ENCODE measurements at regions not wholly inside any gene's neighbourhood (a gene's known extent, or its start where the extent isn't known, plus 50 kb on each side); places are given as distances from the start of the nearest gene placed in this dataset.
"Not testable (repeated sequence)": the region's sequence is repeated elsewhere in the genome, so short reads cannot be mapped to it uniquely, and the experiment has no call there.

DNA sequence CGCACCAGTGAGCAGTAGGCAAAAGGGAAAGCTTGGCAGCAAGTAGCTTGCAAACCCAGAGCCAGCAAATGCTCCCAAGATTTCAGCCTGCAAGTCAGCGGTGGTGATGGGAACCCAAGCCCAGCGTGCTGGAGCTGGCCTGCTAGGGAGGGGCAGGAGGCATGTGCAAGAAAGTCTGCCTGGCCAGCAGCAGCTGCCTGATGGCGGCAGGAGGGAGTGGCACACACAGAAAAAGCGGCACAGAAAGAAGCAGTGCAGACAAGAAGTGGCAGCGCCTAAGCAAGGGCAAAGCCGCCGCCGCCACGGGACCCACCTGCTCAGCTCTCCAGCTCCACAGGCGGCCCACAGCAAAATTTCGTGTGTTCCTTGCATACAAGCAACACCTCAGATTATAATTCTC, 1206.5 kb upstream of the PABPC4L start:
- Mint-ChIP-seq H3K27me3 (ENCODE audit: low read depth) (no peaks in the 10 kb centered on the region), H3K36me3 (ENCODE audit: low read depth) (no peaks in the 10 kb centered on the region), H3K27ac (no peak overlapping the region), H3K4me1 (ENCODE audit: low read depth) (no peaks in the 10 kb centered on the region), H3K9me3 (peaks cover 18% of the 10 kb centered on the region), H3K4me3 (no peak overlapping the region)
- no peak for DNase-seq (ENCODE audit: low spot score)

DNA sequence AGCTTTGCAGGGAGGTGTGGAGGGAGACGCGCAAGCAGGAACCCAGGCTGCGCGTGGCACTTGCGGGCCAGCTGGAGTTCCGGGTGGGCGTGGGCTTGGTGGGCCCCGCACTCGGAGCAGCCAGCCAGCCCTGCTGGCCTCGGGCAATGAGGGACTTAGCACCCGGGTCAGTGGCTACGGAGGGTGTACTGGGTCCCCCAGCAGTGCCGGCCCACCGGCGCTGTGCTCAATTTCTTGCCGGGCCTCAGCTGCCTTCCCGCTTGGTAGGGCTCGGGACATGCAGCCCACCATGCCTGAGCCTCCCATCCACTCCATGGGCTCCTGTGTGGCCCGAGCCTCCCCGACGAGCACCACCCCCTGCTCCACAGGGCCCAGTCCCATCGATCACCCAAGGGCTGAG, 1205.0 kb upstream of the PABPC4L start:
- H3K36me3 Mint-ChIP-seq (ENCODE audit: low read depth); H3K4me1 Mint-ChIP-seq (ENCODE audit: low read depth); H3K27me3 Mint-ChIP-seq (ENCODE audit: low read depth); DNase-seq (ENCODE audit: low spot score); H3K4me3 Mint-ChIP-seq; H3K27ac Mint-ChIP-seq: not testable (repeated sequence)
- peaks cover 14% of the 10 kb centered on the region for H3K9me3 Mint-ChIP-seq

DNA sequence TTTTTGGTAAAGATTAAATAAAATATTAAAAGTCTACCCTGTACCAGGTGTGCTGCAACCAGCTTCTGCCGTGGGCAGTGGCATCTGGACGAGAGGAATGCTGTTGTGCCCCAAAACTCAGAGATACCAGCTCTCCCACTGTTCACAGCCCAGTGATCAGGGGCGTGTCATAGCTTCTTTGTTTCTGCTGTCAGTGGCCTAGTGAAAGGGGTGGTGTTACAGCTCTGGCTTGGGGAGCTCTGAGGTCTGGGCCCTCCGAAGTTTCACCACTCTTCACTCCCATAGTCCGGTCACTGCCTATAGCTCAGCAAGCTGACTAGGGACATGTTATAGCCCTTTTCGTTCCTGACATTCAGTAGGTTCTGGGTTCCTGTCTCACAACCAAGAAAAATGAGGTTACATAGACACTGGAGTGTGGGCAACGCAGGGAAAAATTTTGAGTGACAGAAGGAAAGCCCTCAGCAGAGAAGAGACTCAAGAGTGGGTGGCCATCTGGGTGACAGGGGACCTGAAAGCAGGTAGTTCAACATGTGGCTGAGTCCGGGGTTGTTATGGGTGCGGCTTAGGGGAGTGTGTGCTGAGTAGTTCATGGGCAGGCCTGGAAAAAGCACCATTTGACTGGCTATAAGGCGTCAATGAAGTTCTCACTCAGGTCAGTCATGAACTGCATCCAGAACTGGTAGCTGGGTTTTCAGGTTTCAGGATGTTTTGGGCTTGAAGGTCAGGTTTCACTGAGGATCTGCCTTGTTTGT, 1184.4 kb upstream of the PABPC4L start:
- Mint-ChIP-seq H3K36me3 (ENCODE audit: low read depth) (no peaks in the 10 kb centered on the region), H3K27me3 (ENCODE audit: low read depth) (no peaks in the 10 kb centered on the region), H3K4me1 (ENCODE audit: low read depth) (no peaks in the 10 kb centered on the region), H3K27ac (no peak overlapping the region), H3K9me3 (peaks cover 8% of the 10 kb centered on the region), H3K4me3 (no peak overlapping the region)
- DNase-seq (ENCODE audit: low spot score), result no peak

DNA sequence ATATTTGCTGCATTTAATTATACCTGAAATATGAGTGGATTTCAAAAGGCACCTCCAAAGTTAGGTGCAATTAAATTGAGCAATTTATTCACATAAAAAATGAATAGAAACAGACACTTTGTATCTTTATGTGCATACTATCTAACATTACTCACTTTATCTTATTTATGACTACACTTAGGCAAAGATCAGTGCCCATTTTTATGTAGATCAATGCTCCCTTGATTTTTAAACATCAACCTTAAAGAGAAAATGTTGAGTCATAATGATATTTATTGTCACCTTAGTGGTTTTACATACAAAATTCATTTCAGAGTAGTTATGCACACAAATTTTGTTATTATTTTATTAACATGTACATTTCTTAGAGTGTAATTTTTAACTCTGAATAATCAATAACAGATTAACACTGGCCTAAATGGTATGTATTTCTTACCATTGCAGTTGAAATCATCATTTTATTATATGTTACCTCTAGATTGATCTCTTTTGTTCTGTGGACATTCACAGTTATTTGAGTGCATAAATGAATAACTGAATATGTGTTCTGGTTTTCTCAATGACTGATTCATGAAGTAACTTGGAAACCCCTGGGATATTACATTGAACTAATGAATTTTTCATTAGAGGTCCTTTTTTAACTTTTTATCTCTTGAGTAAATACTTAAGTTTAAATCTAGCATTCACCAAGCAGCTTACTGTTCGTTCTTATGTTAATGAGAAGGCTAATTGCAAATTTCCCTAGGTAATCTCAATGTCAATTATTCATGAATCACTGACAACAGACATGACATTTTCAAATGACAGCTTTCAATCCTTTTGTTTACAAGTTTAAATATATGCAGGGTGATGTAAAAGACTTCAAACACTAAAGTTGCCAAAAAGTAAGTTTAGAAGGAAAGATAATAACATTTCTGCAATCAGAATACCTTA, 1182.0 kb upstream of the PABPC4L start:
- H3K4me3 Mint-ChIP-seq, result no peak overlapping the region
- H3K27me3 Mint-ChIP-seq (ENCODE audit: low read depth), result no peaks in the 10 kb centered on the region
- H3K9me3 Mint-ChIP-seq, result peaks cover 18% of the 10 kb centered on the region
- no peaks in the 10 kb centered on the region for H3K36me3 Mint-ChIP-seq (ENCODE audit: low read depth)
- DNase-seq (ENCODE audit: low spot score), result no peak
- H3K4me1 Mint-ChIP-seq (ENCODE audit: low read depth), result no peaks in the 10 kb centered on the region
- H3K27ac Mint-ChIP-seq, result no peak overlapping the region

DNA sequence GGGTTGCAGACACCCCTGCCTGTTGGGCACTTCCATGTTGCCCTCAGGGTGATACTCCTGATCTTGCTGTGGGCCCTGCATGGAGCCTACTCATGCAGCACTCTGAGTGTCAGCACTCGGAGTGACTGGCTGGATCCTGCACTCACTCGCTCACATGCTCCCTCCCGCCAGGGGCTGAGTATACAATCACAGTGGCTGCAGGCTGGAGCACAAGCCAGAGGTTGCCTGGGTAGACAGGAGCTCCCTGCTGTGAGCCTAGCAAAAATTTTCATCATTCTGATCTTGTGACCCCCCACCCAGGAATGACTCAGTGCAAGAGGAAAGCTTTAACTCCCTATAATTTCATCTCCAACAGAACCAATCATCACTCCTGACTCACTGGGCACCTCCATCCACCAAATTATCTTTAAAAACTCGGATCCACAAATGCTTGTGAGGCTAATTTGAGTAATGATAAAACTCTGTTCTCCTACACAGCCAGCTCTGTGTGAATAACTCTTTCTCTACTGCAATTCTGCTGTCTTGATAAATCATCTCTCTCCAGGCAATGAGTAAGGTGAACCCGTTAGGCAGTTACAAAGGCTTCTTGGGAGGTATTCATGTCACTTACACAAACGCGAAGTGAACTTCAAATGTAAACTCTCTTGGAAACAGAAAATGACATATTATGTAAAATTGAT, 1180.8 kb upstream of the PABPC4L start:
- DNase-seq (ENCODE audit: low spot score), result no peak
- H3K27ac Mint-ChIP-seq, result no peak overlapping the region
- no peaks in the 10 kb centered on the region for H3K27me3 Mint-ChIP-seq (ENCODE audit: low read depth)
- H3K36me3 Mint-ChIP-seq (ENCODE audit: low read depth), result no peaks in the 10 kb centered on the region
- no peaks in the 10 kb centered on the region for H3K4me1 Mint-ChIP-seq (ENCODE audit: low read depth)
- H3K9me3 Mint-ChIP-seq, result peaks cover 27% of the 10 kb centered on the region
- H3K4me3 Mint-ChIP-seq, result no peak overlapping the region

DNA sequence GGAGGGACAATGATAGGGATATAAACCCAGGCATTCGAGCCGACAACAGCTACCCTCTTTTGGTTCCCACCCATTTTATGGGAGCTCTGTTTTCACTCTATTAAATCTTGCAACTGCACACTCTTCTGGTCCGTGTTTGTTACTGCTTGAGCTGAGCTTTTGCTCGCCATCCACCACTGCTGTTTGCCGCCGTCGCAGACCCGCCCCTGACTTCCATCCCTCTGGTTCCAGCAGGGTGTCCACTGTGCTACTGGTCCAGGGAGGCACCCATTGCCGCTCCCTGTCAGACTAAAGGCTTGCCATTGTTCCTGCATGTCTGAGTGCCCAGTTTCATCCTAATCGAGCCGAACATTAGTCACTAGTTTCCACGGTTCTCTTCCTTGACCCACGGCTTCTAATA, 1170.5 kb upstream of the PABPC4L start:
- Mint-ChIP-seq H3K4me3 (no peak overlapping the region), H3K9me3 (peaks cover 22% of the 10 kb centered on the region), H3K36me3 (ENCODE audit: low read depth) (no peaks in the 10 kb centered on the region), H3K4me1 (ENCODE audit: low read depth) (no peaks in the 10 kb centered on the region), H3K27me3 (ENCODE audit: low read depth) (no peaks in the 10 kb centered on the region), H3K27ac (no peak overlapping the region)
- no peak for DNase-seq (ENCODE audit: low spot score)

DNA sequence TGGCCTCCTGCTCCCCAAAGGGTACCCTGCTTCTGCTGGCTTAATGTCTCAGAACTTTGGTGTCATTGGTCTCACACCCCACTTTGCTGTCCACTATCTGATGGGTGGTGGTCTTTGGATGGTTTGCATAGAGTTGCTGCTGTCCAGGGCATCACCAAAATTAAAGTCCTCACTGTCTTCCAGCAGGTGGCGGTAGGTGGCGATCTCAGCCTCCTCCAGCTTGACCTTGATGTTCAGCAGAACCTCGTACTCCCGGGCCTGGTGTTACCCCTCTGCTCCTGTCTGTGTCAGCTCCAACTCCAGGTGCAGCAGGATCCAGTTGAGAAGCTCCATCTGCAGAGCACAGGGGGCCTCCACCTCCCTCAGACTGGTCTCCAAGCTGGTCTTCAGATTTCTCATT, 1169.5 kb upstream of the PABPC4L start:
- no peak for DNase-seq (ENCODE audit: low spot score)
- H3K9me3 Mint-ChIP-seq, result peaks cover 12% of the 10 kb centered on the region
- no peaks in the 10 kb centered on the region for H3K36me3 Mint-ChIP-seq (ENCODE audit: low read depth)
- no peaks in the 10 kb centered on the region for H3K4me1 Mint-ChIP-seq (ENCODE audit: low read depth)
- no peak overlapping the region for H3K27ac Mint-ChIP-seq
- H3K27me3 Mint-ChIP-seq (ENCODE audit: low read depth), result no peaks in the 10 kb centered on the region
- no peak overlapping the region for H3K4me3 Mint-ChIP-seq

DNA sequence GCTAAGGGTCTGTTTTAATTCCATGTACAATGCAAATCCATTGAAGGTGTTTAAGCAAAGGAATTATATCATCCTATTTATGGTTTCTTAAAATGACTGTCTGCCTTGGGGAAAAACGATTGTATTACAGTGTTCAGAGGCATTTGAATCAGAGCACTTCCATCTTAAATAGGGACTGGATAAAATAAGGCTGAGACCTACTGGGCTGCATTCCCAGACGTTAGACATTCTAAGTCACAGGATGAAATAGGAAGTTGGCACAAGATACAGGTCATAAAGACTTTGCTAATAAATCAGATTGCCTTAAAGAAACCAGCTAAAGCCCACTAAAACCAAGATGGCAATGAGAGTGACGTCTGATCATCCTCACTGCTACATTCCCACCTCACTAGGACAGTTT, 1167.2 kb upstream of the PABPC4L start:
- DNase-seq (ENCODE audit: low spot score), result no peak
- Mint-ChIP-seq H3K36me3 (ENCODE audit: low read depth) (no peaks in the 10 kb centered on the region), H3K4me3 (no peak overlapping the region), H3K9me3 (peaks cover 7% of the 10 kb centered on the region), H3K27ac (no peak overlapping the region), H3K4me1 (ENCODE audit: low read depth) (no peaks in the 10 kb centered on the region), H3K27me3 (ENCODE audit: low read depth) (no peaks in the 10 kb centered on the region)

DNA sequence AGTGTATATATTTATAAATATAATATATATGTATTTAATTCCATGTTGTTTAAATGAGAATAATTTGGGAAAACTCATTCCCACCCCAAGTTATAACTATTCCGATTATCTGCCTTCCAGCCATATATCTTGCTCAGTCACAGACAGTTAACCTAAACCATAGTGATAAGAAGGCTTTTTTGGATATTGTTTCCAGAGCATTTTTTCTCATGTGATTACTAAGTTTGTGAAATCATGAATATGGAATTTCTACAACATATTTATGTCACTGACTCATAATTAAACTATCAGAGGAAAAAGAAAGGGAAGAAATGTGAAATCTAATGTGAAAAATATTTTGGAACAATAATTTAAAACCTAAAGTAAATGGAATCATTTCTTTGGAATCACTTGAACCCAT, 1163.5 kb upstream of the PABPC4L start:
- Mint-ChIP-seq H3K9me3 (no peaks in the 10 kb centered on the region), H3K27me3 (ENCODE audit: low read depth) (no peaks in the 10 kb centered on the region), H3K4me1 (ENCODE audit: low read depth) (no peaks in the 10 kb centered on the region), H3K36me3 (ENCODE audit: low read depth) (no peaks in the 10 kb centered on the region), H3K27ac (no peak overlapping the region), H3K4me3 (no peak overlapping the region)
- no peak for DNase-seq (ENCODE audit: low spot score)

DNA sequence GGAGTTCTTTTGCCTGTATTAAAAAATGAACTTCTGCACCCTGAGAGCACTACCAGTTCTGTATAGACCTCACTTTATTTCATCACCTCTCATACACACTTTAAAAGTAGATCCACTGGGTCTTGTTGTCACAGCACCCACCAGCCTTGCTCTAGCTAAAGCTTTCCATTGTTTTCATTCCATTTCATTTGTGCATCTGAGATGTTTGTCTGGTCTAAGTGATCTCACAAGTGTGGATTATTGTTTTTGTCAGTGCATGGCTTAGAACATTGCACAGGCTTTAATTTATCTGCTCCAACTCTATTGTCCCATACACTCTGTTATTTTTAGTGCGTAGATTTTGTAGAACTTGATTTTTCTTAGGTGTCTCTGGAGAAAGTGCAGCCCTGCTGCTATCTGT, 1157.5 kb upstream of the PABPC4L start:
- no peaks in the 10 kb centered on the region for H3K4me1 Mint-ChIP-seq (ENCODE audit: low read depth)
- no peak overlapping the region for H3K4me3 Mint-ChIP-seq
- no peaks in the 10 kb centered on the region for H3K36me3 Mint-ChIP-seq (ENCODE audit: low read depth)
- no peaks in the 10 kb centered on the region for H3K9me3 Mint-ChIP-seq
- DNase-seq (ENCODE audit: low spot score), result no peak
- H3K27ac Mint-ChIP-seq, result no peak overlapping the region
- H3K27me3 Mint-ChIP-seq (ENCODE audit: low read depth), result no peaks in the 10 kb centered on the region

DNA sequence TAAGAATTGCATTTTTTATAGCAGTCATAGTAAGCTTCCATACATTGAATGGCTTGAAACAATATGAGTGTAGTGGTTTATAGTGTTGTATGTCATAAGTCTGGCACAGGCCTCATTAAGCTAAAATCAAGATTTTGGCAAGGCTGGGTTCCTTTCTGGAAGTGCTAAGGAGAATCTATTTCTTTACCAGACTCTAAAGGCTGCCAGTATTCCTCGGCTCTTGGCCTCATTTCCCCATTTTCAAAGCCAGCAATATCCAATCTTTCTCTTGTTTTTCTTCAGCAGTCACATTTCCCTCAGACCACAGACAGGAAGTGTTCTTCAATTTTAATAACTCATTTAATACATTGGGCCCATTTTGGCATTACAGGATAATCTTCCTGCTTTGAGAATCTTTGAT, 1155.5 kb upstream of the PABPC4L start:
- Mint-ChIP-seq H3K4me3 (no peak overlapping the region), H3K4me1 (ENCODE audit: low read depth) (no peaks in the 10 kb centered on the region), H3K27ac (no peak overlapping the region), H3K36me3 (ENCODE audit: low read depth) (no peaks in the 10 kb centered on the region), H3K27me3 (ENCODE audit: low read depth) (no peaks in the 10 kb centered on the region), H3K9me3 (no peaks in the 10 kb centered on the region)
- no peak for DNase-seq (ENCODE audit: low spot score)

DNA sequence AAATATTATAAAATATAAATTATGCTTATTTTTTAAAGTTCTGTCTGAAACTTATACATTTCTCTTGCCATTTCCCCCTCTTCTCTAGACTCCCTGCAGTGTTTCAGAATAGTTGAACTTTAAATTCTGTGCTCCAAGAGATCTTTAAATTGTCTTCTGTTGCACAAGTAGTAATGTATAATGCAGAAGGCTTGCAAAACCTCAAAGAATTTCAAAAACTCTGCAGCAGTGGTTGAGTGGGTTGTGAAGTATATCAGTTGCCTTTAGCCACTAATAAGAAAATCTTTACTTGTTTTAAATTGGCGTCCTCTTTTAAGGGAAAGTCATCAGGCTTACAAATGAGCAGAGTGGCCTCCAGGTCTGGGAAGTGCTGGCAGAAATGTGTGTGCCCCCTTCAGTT, 1153.3 kb upstream of the PABPC4L start:
- H3K36me3 Mint-ChIP-seq (ENCODE audit: low read depth), result no peaks in the 10 kb centered on the region
- DNase-seq (ENCODE audit: low spot score), result no peak
- H3K27ac Mint-ChIP-seq, result no peak overlapping the region
- no peaks in the 10 kb centered on the region for H3K4me1 Mint-ChIP-seq (ENCODE audit: low read depth)
- no peaks in the 10 kb centered on the region for H3K27me3 Mint-ChIP-seq (ENCODE audit: low read depth)
- no peak overlapping the region for H3K4me3 Mint-ChIP-seq
- no peaks in the 10 kb centered on the region for H3K9me3 Mint-ChIP-seq

DNA sequence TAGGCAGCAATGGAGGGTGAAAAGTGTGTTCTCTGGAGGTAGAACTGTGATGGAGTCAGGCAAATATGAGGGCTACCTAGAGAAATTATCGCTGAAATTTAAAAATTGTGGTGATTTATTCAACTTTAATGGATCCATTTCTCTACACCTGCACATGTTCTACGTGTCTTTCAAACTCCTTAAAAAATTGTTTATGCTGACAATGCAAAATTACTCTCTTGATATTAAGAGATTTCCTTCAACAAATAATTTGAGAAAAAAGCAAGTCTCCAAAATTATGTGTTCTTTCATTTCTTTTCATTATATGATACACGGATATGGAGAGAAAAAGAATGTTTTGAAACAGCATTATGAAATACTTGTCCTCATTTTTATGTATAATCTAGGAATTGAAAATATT, 1151.4 kb upstream of the PABPC4L start:
- no peak overlapping the region for H3K4me3 Mint-ChIP-seq
- no peaks in the 10 kb centered on the region for H3K27me3 Mint-ChIP-seq (ENCODE audit: low read depth)
- H3K4me1 Mint-ChIP-seq (ENCODE audit: low read depth), result no peaks in the 10 kb centered on the region
- DNase-seq (ENCODE audit: low spot score), result no peak
- H3K36me3 Mint-ChIP-seq (ENCODE audit: low read depth), result no peaks in the 10 kb centered on the region
- no peak overlapping the region for H3K27ac Mint-ChIP-seq
- H3K9me3 Mint-ChIP-seq, result peaks cover 2% of the 10 kb centered on the region

DNA sequence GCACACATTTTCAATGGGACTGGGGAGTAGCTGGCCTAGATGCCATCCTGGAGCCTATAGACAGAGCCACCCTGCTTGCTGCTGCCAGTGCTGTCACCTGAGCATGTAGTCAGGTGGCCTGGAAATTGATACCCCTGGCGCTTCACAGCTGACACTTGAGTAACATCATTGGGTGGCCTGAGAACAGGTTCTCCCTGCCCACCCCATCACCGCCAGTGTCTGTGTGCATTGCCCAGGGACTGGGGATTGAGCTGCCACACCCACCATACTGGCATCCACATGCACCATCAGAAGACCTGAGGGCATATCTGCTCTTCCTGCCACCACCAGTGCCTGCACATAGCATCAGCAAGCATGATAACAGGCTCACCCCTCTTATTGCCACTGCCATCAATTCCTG, 1142.9 kb upstream of the PABPC4L start:
- peaks cover 4% of the 10 kb centered on the region for H3K9me3 Mint-ChIP-seq
- no peak overlapping the region for H3K27ac Mint-ChIP-seq
- no peak for DNase-seq (ENCODE audit: low spot score)
- no peaks in the 10 kb centered on the region for H3K36me3 Mint-ChIP-seq (ENCODE audit: low read depth)
- no peaks in the 10 kb centered on the region for H3K4me1 Mint-ChIP-seq (ENCODE audit: low read depth)
- H3K27me3 Mint-ChIP-seq (ENCODE audit: low read depth), result no peaks in the 10 kb centered on the region
- H3K4me3 Mint-ChIP-seq, result no peak overlapping the region
